HG03432 (cell line): ENCODE measurements at regions not wholly inside any gene's neighbourhood (a gene's known extent, or its start where the extent isn't known, plus 50 kb on each side); places are given as distances from the start of the nearest gene placed in this dataset.
"Not testable (repeated sequence)": the region's sequence is repeated elsewhere in the genome, so short reads cannot be mapped to it uniquely, and the experiment has no call there.

Source experiments
- ATAC-seq: cut with Tn5 transposase; IDR thresholded peaks from one replicate; pipeline ENCODE4 v1.9.1; 2021; ENCODE audit warnings: mild to moderate bottlenecking, moderate library complexity; ENCODE audit not compliant: unreplicated experiment

GRCh38 chr6:154596701-154597100 is 86.2 kb upstream of the CNKSR3 start:
- no peak for ATAC-seq

GRCh38 chr6:154598399-154598798 is 87.9 kb upstream of the CNKSR3 start:
- no peak for ATAC-seq

DNA sequence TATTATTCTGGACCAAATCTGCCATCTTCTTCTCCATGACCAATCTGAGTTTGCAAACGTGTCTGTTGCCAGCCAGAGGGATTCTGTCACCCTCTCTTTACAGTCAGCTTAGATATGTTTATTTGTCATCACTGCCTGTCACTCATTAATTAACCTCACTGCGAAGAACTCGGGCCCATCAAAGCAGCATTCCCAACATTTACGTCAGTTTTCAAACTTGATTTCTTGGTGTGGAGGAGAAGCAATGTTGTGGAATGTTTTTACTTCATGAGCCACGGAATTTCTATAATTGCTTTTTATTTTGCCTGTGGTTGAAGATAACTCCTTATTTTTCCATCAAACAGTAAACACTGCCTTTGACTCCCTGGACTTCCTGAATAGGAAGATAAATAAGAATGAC is 91.8 kb upstream of the CNKSR3 start:
- ATAC-seq, result no peak

GRCh38 chr6:154602708-154603107 is 92.2 kb upstream of the CNKSR3 start:
- no peak for ATAC-seq

DNA sequence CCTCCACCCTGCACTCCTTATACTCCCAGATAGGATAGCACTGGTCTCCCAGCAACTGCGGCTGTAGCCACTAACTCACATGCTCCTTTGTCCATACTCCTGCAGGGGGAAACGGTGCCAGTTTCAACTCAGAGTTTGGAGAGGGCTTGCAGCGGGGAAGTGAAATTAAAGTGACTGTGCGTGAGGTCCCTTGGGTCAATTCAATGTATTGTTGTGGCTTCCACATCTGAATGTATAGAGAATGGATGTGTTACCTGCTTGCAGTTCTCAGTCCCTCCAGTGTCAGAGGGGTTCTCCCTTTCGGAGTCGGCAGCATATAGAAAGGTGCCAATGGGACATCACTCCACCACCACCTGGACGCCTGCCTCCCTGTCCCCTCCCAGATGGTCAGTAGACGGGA is 93.6 kb upstream of the CNKSR3 start:
- no peak for ATAC-seq

DNA sequence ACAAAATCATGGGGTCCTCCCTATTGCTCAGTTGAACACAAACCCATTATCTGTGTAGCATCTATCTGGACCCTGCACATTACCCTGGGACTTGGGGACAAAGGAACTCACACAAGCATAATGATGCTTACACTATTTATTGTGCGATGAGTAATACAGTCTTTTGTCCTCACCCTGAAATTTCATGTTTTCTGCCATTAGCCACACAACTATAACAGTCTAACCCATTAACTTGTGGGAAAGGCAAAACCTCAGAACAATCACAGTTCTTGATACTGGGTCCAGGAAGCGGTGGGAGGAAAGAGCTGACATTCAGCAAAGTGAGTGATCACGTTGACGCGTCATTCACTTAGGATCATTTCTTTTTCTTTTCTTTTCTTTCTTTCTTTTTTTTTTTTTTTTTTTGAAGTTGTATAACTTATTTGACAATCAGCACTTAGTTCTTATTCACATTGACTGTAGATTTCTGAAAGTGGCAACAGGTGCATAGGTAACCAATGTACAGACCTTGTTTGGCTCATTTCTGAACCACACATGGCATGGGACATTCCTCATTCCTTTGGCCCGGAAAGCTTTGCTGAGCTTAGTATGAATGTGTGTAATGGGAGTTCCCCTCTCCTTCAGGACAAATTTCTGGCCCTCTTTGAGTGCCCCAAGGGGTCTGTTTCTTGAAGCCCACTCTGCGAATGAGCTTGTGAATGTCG is 94.8 kb upstream of the CNKSR3 start:
- ATAC-seq, result peak; percentile 54

- no peak for ATAC-seq
Measured at GRCh38 chr6:154605882-154606370, 95.4 kb upstream of the CNKSR3 start.

GRCh38 chr6:154606457-154606856 is 96.0 kb upstream of the CNKSR3 start:
- ATAC-seq, result peak; percentile 80

DNA sequence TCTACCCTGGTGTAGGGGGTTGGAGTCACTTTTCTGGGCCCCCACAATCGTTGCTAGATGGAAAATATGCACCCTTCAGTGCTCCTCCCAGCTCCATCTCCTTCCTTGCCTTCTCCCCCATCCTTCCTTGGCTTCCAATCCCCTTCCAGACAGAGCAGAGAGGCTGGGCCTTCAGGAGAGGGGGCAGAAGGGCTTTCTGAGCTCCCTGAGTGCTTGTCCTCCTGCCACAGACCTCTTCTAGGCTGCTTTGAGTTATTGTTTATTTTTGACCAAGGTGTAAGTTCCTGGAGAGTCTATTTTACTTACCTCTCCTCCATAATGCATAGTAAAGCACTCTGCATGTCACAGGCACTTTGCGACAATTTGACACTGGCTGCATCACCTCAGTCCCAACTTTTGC is 96.4 kb upstream of the CNKSR3 start:
- no peak for ATAC-seq

DNA sequence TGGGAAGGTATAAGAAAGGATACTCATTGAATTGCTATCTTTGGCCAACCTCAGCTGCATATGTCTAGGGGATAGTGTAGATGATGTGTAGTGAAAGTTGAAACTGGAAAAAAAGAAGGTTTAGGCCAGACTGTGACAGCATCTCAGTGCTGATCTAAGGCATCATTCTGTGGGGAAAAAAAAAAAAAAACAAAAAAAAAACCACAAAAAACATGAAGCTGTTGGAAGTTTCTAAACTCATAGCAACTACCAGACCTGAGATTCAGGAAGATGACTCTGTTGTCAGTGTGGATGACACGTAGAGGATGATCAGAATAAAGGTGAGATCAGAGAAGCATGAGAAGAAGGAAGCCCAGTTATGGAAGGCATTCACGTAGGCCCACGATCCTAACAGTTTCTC is 100.8 kb upstream of the CNKSR3 start:
- ATAC-seq, result peak; percentile 47

- no peak for ATAC-seq
Measured at GRCh38 chr6:154611847-154612246, 101.4 kb upstream of the CNKSR3 start.

GRCh38 chr6:154613137-154613676 is 102.7 kb upstream of the CNKSR3 start:
- no peak for ATAC-seq

GRCh38 chr6:154614101-154614500 is 103.6 kb upstream of the CNKSR3 start:
- no peak for ATAC-seq

DNA sequence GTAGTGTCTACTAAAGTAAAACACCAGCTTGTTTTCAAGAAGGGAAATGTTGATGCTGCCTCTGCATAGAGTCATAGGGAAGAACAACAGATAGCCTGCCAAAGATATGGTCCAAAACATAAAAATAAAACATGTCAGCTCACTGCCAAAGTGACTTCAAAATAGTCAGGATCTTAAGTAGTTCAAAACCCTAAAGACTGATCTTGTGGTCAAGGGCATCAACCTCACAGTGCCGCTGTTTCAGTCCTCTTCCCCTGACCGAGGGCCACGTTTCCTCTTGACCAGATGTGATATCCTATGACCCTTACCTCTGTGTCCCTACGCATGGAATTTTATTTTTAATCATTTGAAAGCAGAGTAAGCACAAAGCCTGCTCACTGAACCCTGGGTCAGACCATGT is 104.2 kb upstream of the CNKSR3 start:
- no peak for ATAC-seq

GRCh38 chr6:154615483-154616025 is 105.1 kb upstream of the CNKSR3 start:
- no peak for ATAC-seq

DNA sequence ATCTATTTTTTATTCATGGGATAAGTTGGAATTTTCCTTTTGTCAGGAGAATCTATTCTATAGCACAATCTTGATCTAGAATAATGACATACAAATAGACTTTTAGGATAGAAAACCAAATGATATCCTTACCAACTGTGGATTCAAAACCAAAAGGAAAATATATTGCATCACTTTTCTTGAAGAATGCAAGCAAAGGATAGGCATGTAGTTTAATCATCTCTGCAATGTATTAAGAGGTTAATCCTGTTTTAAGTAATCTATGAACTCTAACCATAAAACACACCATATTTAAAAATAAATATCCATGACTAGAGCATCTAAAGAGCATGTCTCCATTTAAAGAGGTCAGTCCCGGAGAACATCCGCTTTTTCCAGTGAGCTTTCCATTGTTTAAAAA is 106.7 kb upstream of the CNKSR3 start:
- no peak for ATAC-seq

GRCh38 chr6:154619146-154619545 is 108.7 kb upstream of the CNKSR3 start:
- ATAC-seq, result no peak

DNA sequence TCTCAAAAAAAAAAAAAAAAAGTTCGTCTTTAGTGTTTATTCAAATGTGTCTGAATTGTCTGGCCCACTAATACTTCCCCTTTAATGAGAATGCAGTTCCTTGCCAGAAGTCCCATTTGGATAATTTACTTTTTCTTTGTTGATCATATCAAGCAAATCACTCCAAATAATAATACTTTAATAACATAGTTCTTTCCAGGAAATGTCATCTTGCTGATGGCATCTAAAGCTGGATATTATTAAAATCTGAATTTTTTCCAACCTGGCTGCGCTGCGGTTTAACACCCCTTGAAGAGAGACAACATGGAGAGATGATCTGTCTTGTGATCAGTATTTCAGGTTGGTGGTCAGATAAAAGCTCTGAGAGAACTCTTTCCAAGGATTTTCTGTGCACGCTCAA is 111.2 kb upstream of the CNKSR3 start:
- ATAC-seq, result no peak

DNA sequence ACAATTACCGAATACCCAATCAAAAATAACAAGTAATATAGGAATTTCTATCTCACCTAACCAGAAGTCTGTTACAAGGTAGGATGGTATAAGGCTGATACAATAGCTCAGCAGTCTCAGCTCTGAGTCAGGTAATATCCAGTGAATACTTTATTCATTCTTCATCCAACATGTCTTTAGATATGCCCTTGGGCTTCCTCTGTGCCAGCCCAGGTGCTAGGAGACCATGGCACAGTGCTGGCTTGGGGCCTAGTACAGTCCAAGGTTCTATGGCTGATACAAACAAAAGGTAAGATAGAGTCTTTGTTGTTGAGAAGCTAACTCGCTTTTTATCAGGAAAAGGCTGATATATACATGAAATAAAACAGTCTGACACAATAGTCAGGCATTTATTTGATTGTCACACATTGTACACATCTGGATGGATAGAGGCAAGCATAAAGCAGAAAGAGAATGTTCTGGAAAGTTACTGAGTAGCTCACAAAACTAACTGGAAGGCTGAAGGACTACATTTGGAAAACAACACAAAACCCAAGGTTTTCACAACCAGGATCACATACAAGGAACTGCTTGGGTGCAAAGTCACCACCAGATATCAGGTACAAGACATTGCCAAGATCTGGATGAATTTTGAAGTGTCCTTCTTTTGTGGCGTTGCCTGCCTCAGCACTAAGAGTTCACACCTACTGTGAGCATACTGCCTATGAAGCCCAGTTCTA is 110.4 kb upstream of the SCAF8 start:
- ATAC-seq, result no peak

- ATAC-seq, result no peak
Measured at GRCh38 chr6:154623391-154623790, 109.8 kb upstream of the SCAF8 start.

- ATAC-seq, result no peak
Measured at GRCh38 chr6:154624038-154624599, 109.1 kb upstream of the SCAF8 start.

DNA sequence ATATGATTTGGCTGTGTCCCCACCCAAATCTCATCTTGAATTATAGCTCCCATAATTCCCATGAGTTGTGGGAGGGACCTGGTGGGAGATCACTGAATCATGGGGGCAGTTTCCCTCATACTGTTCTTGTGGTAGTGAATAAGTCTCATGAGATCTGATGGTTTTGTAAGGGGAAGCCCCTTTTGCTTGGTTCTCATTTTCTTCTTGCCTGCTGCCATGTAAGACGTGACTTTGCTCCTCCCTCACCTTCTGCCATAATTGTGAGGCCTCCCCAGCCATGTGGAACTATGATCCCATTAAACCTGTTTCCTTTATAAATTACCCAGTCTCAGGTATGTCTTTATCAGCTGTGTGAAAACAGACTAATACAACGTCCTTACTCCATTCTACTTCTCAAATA is 108.5 kb upstream of the SCAF8 start:
- ATAC-seq, result not testable (repeated sequence)
